ENCODE measurements at regions not wholly inside any gene's neighbourhood (a gene's known extent, or its start where the extent isn't known, plus 50 kb on each side); places are given as distances from the start of the nearest gene placed in this dataset.

DNA sequence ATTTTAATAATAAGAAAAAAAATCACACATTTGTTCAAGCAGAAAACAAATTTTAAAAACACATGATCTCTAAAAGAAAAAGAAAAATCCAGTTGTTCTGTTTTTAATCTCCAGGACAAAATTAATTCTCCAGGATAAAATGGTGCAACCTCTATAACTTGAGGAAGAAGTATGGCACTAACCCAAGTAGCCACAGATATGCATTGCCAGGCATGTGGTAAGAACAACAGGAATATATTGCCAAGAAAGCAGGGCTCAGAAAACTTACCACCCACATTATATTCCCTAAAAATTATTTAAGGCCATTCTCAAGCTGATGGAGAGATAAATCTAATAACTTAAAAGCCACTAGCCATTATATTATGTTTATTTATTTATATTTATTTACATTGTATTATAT lies 295.7 kb upstream of the TMCO5A start:
- TF ChIP-seq, protein P1, sequence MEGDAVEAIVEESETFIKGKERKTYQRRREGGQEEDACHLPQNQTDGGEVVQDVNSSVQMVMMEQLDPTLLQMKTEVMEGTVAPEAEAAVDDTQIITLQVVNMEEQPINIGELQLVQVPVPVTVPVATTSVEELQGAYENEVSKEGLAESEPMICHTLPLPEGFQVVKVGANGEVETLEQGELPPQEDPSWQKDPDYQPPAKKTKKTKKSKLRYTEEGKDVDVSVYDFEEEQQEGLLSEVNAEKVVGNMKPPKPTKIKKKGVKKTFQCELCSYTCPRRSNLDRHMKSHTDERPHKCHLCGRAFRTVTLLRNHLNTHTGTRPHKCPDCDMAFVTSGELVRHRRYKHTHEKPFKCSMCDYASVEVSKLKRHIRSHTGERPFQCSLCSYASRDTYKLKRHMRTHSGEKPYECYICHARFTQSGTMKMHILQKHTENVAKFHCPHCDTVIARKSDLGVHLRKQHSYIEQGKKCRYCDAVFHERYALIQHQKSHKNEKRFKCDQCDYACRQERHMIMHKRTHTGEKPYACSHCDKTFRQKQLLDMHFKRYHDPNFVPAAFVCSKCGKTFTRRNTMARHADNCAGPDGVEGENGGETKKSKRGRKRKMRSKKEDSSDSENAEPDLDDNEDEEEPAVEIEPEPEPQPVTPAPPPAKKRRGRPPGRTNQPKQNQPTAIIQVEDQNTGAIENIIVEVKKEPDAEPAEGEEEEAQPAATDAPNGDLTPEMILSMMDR (conservative IDR thresholded peaks at IDR 0.05 in 1 of 2, IDR thresholded peaks at IDR 0.05 in 1 of 2; ENCODE audit: low read depth in 1 of 2, low read length in 2 of 2) = no peak
- no peak for TF ChIP-seq EZH2 (IDR thresholded peaks at IDR 0.05; ENCODE audit: low read length, missing control alignments)

Measured in fibroblast of lung (primary cell).